ENCODE measurements at regions not wholly inside any gene's neighbourhood (a gene's known extent, or its start where the extent isn't known, plus 50 kb on each side); places are given as distances from the start of the nearest gene placed in this dataset.

GRCh38 chr21:31397030-31397429 lies 53.0 kb upstream of the TIAM1 start:
- TF ChIP-seq CTCF (IDR thresholded peaks at IDR 0.05) (no peak), POLR2A (IDR thresholded peaks at IDR 0.05) (no peak)
